ENCODE measurements at regions not wholly inside any gene's neighbourhood (a gene's known extent, or its start where the extent isn't known, plus 50 kb on each side); places are given as distances from the start of the nearest gene placed in this dataset.

DNA sequence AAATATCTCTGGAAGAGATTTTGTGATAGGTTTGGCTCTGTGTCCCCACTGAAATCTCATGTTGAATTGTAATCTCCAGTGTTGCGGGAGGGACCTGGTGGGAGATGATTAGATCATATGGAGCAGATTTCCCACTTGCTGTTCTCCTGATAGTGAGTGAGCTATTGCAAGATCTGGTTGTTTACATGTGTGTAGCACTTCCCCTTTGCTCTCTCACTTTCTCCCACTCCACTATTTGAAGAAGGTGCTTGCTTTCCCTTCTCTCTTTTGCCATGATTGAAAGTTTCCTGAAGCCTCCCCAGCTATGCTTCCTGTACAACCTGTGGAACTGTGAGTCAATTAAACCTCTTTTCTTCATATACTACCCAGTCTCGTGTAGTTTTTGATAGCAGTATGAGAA lies 97.0 kb upstream of the FN1 start (continued):
- TF ChIP-seq CHD7 (IDR thresholded peaks at IDR 0.05; ENCODE audit: insufficient replicate concordance, low read length) (no peak), KDM5A (IDR thresholded peaks at IDR 0.05; ENCODE audit: low read length) (no peak), EZH2 (IDR thresholded peaks at IDR 0.05; ENCODE audit: low read depth, low read length, severe bottlenecking) (no peak), PHF8 (conservative IDR thresholded peaks at IDR 0.05; ENCODE audit: low read depth, low read length) (no peak), CHD2 (IDR thresholded peaks at IDR 0.05; ENCODE audit: low read length) (no peak), TBP (IDR thresholded peaks at IDR 0.05; ENCODE audit: low read depth, low read length) (no peak), RBBP5 (IDR thresholded peaks at IDR 0.05; ENCODE audit: borderline replicate concordance, low read depth, low read length) (no peak), TAF7 (optimal IDR thresholded peaks at IDR 0.05; ENCODE audit: borderline replicate concordance, low read depth, low read length) (no peak), RXRA (IDR thresholded peaks at IDR 0.05; ENCODE audit: insufficient read depth, low read depth, low read length) (no peak)

All from H1 (cell line).